ENCODE measurements at regions not wholly inside any gene's neighbourhood (a gene's known extent, or its start where the extent isn't known, plus 50 kb on each side); places are given as distances from the start of the nearest gene placed in this dataset.

DNA sequence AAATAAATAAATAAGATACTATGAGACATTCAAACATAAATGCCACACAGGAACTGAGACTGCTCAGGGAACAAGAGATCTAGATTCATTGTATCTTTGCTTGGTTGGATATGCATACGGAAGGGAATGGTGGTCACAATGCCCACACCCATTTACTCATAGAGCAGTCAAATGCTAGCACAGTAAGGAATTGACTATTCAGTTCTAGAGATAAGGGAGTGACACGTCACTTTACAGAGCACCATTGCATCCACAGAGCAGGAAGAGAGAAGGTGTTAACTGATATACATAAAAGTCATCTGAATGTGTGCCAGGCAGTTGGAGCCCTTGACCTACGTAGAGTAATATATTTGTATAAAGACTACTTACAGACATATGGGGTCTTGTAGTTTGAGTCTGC, 530.0 kb upstream of the NOVA1 start:
- DNase-seq: no peak

DNA sequence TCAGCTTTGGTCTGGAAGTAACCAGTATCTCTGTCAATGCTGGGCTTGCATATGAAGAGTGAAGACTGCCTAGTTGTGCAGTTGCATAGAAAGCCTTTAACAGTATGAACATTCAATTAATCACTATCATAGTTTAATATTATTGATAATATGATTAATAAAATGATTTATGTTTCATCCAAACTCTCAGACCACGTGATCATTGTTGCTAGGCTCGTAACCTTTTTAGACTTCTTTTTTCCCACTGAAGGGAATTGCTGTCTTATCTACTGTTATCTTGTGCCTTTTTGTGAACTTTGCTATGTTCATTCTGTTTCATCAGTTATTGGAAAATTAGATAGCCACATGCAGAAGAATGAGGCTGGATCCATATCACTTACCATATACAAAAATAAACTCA, 536.4 kb upstream of the NOVA1 start:
- DNase-seq: no peak

DNA sequence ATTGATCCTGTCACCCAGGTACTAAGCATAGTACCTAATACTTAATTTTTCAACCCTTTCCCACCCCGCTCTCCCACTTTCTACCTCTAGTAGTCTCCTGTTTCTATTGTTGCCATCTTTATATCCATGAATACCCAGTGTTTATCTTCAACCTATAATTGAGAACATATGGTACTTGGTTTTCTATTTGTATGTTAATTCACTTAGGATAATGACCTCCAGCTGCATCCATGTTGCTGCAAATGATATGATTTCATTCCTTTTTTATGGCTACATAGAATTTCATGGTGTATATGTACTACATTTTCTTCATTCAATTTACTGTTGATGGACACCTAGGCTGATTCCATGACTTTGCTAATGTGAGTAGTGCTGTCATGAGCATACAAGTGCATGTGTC, 547.3 kb upstream of the NOVA1 start:
- DNase-seq: no peak

DNA sequence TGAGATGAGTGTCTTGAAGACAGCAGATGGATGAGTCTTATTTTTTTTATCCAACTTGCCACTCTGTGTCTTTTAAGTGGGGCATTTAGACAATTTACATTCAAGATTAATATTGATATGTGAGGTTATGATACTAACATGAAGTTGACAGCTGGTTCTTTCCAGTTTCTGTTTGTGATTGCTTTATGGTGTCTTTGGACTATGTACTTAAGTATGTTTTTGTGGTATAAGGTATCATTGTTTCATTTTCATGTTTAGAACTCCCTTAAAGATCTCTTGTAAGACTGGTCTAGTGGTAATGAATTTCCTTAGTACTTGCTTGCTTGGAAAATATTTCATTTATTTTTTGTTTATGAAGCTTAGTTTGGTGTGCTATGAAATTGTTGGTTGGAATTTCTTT, 550.3 kb upstream of the NOVA1 start:
- no peak for DNase-seq

DNA sequence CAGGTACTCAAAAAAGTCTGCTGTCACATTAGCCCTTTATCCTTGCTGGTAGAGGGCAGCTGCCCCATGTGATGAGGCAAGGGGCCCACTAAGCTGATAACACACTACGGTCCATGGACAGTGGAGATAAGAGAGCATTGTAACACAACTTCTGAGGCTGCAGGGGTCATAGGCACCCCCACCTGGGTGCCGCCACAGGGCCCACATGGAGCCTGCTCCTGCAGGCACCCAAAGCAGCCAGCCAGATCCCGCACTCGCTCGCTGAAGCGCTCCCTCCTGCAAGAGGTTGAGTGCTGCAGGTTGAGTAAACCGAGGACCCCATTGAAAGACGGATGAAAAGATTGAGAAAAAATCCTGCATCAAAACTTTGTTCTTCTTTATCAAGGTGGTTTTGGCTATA, 566.3 kb upstream of the NOVA1 start:
- no peak for DNase-seq

DNA sequence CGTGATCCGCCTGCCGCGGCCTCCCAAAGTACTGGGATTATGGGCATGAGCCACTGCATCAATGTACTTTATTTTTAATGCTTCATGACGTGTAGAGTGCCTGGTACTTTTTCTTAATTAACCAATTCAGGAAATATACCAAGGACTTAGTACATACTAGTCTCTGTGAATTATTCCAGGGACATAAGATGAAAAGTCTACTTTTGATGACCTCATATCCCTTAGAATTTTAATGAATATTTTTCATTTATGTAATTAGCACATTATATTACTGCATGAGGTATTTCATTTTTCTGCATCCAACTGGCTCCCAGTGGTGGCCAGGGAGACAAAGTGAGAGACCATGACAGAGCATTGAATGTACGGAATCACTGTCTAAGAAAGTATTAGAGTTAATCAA, 577.7 kb upstream of the NOVA1 start:
- DNase-seq: no peak

DNA sequence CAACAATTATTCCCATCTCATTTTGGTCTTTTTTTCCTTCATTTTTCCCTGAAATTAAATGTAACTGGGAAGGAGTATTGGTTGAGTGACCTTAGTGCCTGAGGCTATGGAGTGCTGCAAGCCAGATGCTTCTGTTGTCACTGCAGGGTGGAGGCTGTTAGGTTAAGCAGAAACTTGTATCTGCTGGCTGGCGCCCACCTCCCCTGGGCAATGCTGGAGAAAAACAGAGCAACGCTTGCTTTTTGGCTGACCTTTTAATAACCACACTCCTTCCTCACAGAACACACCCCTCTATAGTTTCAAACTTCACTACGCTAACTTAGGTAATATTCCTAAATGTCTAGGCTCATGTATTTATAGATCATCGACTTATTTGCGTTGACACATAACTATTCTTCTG, 583.5 kb upstream of the NOVA1 start:
- no peak for DNase-seq

DNA sequence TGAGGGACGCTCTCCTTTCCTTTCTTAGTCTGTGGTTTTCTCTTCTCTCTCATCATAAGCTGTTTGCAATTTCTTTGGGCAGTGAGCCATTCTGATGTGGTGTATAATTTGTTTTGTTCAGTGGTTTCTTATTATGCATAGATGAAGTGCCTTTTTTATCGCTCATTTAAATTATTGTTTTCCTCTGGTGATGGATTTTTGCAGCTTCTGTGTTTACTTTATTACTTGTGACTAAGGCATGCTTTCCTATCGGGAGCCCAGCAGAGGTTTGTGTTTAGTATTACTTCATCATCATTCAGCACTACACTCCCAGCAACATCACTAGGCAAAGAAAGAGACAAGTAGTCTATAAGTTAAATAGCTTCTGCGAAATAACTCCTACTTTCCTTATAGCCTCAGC, 586.6 kb upstream of the NOVA1 start:
- no peak for DNase-seq

DNA sequence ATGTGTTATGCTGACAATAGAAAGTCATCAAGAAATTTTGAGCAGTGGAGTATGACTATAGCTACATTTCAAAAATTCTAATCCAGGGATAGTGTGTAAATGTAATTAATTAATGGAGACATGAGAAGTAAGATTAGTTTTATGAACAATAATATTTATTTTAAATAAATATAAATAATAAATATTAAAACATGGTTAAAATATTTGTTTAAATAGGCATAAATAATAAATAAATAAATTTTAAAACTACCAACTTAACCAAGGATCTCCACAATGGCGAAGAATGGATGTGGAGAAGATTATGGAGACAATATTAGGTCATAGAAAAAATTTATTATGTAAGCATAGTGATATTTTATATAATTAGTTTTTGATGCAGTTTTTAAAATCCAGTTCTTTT, 588.2 kb upstream of the NOVA1 start:
- DNase-seq: no peak

DNA sequence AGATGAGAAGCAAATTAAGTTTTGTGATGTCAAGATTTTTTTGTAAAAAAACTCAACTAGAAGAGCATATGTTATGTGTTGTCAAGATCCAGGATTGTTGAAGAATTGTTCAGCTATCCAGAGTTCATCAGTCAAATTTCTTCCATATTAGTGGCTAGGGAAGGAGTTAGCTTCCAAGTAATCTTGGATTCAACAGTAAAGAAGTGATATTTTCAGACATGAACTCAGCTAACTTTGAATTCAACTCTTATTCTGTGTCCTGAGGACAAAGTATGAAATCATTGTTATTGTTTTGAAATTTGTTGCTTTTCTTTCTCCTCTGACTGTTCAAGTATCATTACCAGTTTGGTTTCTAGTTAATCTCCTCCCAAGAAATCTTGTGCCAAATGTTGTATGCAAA, 589.3 kb upstream of the NOVA1 start:
- no peak for DNase-seq

DNA sequence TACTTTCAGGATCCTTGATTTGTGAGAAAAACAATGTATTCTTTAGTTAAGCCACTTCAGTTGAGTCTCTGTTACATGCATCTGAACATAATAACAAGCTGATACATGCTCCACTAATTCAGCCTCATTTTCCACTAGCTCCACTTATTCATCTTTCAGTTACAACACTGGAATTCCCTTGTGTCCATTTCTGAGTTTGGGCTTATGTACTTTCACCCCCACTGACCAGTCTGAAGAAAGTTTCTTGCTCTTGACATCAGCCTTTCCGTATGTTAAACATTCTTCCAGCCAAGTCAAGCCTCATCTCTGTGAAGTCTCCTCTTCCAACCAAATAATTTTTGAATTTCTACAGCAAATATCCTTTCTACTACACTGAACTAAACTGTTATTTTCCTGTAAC, 592.5 kb upstream of the NOVA1 start:
- DNase-seq: no peak

DNA sequence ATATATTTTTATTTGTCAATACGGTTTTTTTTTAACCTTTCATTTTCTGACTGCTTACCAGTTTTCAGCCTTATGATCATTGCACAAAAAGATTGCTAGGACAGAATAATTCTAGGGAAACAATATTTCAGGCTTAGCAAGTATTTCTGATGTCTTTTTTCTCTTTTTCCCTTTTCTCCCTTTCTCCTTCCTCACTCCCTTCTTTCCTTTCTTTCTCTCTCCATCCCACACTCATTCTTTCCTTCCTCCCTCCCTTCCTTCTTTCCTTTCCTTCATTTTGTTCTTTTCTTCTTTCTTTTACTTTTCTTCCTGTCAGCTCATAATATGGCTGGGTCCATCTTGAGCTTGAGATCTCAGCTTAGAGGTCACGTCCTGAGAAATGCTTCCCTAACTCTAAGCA, 601.4 kb upstream of the NOVA1 start:
- no peak for DNase-seq

DNA sequence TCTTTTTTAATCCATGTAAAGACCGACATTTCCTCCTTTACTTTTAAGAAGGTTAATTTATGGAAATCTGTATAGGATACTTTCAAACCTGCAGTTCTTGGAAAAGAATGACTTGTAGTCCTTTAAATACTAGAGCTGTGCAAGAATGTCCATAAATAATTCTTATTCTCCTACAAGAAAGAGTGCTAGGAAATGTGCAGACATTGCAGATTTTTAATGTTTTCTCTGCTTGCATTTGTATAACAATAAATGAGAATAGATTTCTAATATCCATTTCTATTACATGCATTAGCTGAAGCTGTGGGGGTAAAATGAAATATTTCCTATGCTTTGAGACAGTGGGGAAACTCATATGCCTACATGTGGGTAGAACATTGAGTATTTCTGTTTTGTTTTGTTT, 607.2 kb upstream of the NOVA1 start:
- DNase-seq: no peak

DNA sequence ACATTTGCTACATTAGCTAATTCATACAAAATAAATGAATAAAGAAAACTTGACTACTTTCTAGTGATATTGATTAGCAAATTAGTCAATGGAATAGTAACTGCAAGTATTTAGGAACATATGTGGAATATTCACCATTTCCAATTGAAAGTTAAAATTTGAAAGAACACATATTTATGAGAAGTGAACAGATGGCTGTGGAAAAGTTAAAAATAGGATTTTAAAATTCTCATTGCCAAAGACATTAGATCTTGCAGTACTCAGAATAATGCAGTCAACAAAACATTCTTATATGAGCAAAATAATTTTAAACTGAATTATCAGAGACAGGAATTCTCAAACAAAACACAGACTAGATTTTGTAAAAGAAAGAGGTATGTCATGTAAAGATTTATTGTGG, 613.9 kb upstream of the NOVA1 start:
- no peak for DNase-seq

DNA sequence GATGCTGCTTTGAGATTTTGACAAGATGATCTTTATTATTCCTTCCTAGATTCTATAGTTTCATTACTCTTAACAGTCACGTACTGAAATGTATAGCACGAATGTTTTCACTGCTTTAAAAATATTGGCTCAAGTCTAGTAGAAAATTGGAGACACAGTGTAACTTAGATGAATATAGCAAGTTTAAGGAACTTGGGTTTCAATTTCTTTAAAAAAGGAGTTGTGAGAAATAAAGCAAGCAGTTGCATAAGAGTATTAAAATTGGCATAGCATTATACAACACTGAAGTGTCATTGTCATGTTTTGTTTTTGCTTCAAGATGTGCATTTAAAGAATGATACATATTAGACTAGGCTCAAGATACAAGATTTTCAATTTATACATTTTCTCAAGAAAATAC, 624.8 kb upstream of the NOVA1 start:
- no peak for DNase-seq

DNA sequence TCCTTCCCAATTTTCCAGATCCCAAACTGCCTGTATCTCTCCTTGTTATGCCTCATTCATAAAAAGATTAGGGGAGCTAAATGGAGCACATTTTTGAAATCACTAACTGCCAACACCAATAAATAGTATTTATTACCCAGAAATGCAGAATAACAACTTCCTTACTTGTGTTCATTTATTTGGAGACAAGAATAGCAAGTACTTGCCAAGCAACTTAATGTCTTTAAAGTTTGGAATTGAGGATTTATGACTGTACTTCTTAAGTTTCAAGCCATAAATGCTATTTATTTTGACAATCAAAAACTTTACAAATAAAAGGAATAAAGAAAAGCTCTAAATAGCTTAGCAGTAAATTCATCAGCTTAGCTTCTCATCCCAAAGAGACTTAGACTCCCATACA, 626.1 kb upstream of the NOVA1 start:
- DNase-seq: no peak

DNA sequence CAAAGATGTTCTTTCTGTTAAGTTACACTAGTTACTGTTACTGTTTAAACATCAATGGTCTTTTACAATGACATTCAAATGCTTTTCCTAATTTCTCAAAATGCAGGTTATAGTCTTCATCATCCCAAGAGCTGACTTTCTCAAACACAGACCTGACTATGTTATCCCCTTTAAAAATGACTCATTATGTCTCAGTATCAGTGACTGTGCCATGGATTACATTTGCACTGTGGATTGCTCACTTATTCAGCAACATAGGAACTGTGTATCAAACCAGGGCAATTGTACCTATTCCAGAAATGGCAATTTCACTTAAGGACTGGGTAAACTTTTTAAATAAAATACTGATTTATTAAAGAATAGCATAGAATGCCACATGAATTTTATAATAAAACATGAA, 630.2 kb upstream of the NOVA1 start:
- DNase-seq: no peak

DNA sequence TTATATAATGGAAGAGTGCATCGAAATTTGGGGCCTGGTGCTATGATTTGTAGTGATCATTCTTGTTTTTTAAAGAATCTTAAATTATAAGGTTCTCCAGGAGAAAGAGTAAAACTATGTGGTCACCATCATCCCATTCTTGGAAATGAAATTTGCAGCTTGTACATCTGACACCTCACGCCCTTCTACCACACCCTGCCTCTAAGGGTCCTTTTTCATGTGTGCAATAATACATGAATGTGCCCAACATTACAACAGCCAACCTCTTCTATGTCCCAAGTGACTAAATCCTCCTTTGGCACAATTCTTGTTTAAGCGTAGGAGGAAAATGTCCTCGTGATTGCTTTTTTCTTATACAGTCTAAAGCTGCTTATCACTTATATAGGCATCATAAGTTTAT, 636.5 kb upstream of the NOVA1 start:
- no peak for DNase-seq

DNA sequence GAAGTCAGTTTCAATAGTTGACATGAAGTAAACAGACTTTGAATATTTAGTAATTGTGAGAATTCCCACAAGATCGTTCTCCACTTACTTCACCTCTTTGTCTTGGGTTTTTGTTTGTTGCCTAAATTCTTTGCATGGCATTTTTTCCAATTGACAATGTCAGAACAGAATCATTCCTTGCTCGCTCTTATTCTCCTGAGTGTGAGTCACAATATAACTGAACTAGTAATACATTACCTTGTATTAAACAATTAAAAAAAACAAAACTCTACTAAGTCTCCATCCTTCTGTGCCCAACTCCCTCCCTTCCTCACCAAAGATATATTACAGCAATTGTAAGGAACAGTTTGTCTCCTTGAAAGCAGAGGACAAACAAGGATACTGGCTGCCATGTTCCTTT, 638.8 kb upstream of the NOVA1 start:
- DNase-seq: no peak

DNA sequence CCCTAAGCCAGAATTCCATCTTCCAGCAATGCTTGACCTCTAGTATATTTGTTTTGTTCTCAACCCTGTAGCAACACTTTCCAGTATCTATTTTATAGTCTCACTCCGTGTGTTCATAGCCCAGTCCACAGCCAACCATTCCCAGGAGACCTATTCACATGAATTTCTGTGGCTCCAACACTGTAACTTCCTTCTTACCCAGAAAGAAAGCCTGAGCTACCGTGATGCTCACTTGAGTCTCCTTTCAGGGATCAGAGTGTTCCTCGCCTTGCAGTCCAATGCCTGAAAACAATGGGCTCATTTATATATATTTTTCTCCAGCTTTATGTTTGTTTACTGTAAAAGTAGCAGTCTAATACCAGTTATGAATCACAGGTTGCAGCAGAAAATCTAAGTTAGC, 645.0 kb upstream of the NOVA1 start:
- no peak for DNase-seq

DNA sequence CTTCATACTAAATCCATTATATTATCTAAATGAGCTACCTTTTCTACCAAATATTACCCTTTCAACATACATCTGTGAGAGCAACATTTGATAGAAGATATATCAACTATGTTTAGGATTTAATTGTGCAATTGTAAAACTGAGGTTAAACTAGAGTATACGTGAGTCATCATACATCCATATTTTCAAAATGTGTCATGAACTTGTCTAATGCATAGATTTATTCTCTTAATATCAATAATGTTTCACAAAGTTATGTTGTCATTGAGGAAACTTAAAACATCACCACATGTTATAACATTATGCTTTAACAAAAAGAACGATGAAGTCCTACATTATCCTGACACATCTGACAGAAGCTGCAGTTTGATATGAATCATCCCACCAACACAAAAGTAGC, 645.5 kb upstream of the NOVA1 start:
- no peak for DNase-seq

DNA sequence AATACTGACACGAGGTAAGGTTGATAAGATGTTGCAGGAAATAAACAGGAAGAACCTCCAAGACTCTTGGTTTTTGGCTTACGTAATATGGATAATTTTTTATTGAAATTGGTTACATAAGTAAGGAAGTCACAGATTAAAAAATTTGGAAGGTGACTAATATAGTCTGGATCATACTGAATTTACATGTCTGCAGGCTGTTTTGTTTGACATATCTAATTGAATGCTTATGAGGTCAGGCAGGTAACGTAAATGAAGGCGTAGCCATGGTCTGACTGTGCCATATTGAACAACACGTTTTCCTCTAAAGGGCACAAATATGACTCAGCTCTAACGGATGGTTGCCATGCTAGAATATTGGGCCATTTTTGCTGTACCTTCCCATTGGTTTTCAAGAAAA, 648.1 kb upstream of the NOVA1 start:
- no peak for DNase-seq

DNA sequence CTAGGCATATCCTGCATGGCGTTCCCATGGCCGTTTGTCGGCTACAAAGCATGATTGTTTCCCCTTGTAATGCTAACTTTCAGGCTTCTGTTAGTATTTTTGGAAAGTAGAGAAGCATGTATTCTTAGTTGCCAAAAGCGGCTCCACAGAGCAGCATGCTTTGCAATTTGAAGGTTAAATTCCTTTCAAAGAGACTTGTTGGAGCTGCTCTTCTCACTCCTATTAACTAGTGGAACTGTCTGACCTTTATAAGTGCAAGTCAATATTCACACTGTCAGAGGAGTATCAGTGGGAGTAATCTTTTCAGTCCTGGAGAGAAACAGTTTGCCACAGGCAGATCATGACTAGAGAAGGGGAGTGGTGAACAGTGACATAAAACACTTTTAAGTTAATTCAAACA, 656.1 kb upstream of the NOVA1 start:
- no peak for DNase-seq

DNA sequence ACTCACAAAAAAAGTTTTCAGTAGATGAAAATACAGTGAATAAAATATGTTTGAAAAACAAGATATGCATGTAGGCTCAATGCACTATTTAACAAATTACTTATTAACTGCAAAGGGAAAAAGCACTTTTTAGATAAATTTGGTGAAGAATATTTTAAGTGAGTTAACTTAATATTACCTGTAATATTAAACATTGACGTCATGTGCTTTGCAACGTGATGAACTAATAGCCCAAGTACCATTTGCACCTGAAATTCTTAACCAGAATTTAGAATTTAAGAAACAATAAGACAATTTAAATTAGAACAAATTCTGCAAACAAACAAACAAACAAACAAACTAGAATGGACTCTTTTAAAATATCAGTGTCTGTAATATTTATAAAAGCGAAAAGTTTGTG, 659.0 kb upstream of the NOVA1 start:
- no peak for DNase-seq

DNA sequence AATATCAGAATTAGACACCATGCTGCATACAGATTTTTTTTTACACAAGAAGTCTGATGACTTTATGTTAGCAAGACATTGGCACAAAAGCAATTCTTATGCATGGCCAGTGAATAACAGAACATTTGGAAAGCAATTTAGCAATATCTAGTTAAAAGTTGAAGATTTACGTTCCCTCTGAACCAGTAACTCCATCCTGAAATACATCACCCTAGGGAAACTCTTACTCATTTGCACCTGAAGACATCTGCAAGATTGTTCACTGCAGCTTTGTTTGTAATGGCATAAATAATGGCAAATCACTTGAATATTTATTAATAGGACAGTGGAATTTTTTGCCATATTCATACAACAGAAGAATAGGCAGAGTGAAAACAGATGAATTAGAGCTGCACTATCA, 670.0 kb upstream of the NOVA1 start:
- no peak for DNase-seq

DNA sequence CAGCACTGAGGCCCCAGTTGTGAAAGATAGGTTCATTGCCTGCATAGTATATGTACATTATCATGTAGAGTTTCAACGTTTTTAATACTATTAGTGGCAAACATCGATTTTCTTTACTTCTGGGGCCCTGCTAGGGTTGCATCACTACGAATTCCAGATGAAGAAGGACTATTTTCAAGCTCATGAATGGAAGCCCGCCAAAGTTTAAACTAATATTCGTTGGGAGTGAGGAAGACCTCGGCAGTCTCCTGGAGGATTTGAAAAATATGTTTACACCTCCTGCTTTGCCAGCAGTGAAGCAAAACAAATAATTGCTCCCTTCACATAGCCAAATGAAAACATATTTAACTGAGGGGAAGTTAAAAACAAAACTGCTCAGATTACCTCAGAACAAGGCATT, 672.9 kb upstream of the NOVA1 start:
- DNase-seq: no peak

DNA sequence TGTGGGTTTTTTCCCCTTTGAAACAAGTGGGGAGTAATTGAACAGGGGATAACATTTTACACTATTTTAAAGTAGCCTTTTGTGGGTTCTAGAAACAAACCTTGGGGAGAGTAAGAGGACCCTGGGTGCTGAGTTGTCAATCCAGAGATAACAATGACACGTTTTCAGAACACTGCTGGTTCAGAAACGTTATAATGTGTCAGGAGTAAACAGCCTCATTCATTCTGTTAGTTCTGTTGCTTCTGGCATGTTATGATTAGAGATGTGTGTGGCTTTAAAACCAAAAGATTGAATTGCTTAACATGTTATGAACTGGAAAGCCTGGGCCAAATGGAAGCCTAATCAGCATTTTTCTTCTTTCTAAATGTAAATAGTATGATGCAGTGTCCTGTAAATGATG, 680.5 kb upstream of the NOVA1 start:
- no peak for DNase-seq

All from AML-193 (cell line).